LNCaP clone FGC (cell line): ENCODE measurements at regions not wholly inside any gene's neighbourhood (a gene's known extent, or its start where the extent isn't known, plus 50 kb on each side); places are given as distances from the start of the nearest gene placed in this dataset.

Experiments
- DNase-seq: peaks from one replicate; pipeline ENCODE4 v3.0.0-alpha.2; 2011; ENCODE audit warnings: low read depth
- H3K4me3 ChIP-seq: 2 replicates; pipeline ENCODE4 v1.5.1; 2011; ENCODE audit warnings: mild to moderate bottlenecking, low read depth, low read length, control low read depth
- TF ChIP-seq, protein P1 (sequence below): IDR thresholded peaks from 2 replicates; pipeline ENCODE4 v1.5.1; 2012; ENCODE audit warnings: mild to moderate bottlenecking; ENCODE audit not compliant: control insufficient read depth, insufficient read depth; ENCODE audit errors: extremely low read depth

DNA sequence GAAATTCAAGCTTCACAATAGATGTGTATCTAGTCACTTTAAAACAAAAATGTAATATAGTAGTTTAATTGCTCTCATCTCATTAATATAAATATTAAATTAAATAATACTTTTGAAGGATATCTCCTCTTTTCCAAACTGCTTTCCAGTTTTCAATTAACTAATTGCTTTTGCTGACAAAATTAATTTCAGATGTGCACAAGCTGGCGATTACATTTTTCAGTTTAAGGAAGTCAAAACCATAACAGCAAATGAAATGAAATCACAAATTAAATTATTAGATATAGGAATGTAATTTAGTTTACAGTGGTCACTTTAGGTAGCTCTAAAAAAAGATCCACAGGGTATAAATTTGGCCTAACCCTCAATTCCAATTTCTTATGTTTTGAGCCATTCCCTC is 362.1 kb downstream of the SLC6A15 start:
- no peak for DNase-seq
- no peak overlapping the region for H3K4me3 ChIP-seq
- TF ChIP-seq, protein P1, sequence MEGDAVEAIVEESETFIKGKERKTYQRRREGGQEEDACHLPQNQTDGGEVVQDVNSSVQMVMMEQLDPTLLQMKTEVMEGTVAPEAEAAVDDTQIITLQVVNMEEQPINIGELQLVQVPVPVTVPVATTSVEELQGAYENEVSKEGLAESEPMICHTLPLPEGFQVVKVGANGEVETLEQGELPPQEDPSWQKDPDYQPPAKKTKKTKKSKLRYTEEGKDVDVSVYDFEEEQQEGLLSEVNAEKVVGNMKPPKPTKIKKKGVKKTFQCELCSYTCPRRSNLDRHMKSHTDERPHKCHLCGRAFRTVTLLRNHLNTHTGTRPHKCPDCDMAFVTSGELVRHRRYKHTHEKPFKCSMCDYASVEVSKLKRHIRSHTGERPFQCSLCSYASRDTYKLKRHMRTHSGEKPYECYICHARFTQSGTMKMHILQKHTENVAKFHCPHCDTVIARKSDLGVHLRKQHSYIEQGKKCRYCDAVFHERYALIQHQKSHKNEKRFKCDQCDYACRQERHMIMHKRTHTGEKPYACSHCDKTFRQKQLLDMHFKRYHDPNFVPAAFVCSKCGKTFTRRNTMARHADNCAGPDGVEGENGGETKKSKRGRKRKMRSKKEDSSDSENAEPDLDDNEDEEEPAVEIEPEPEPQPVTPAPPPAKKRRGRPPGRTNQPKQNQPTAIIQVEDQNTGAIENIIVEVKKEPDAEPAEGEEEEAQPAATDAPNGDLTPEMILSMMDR: no peak

GRCh38 chr12:84542289-84542688 is 370.3 kb downstream of the SLC6A15 start:
- no peak for DNase-seq
- TF ChIP-seq, protein P1: no peak
- no peak overlapping the region for H3K4me3 ChIP-seq

- TF ChIP-seq, protein P1: no peak
- DNase-seq: no peak
- no peak overlapping the region for H3K4me3 ChIP-seq
Observed at GRCh38 chr12:84537666-84538065, 374.9 kb downstream of the SLC6A15 start.

GRCh38 chr12:84512751-84513150 is 399.8 kb downstream of the SLC6A15 start:
- no peak for DNase-seq
- no peak overlapping the region for H3K4me3 ChIP-seq
- TF ChIP-seq, protein P1: no peak

GRCh38 chr12:84508851-84509260 is 403.7 kb downstream of the SLC6A15 start:
- DNase-seq: no peak
- TF ChIP-seq, protein P1: no peak
- no peak overlapping the region for H3K4me3 ChIP-seq

- TF ChIP-seq, protein P1: peak; percentile 30; the same call in 1 of the 2 replicates
- no peak overlapping the region for H3K4me3 ChIP-seq
- no peak for DNase-seq
Observed at GRCh38 chr12:84507956-84508850, 404.4 kb downstream of the SLC6A15 start.
